ENCODE measurements at regions not wholly inside any gene's neighbourhood (a gene's known extent, or its start where the extent isn't known, plus 50 kb on each side); places are given as distances from the start of the nearest gene placed in this dataset.
A peak's percentile ranks its signal among the peaks of the same experiment; 100 is the strongest.

DNA sequence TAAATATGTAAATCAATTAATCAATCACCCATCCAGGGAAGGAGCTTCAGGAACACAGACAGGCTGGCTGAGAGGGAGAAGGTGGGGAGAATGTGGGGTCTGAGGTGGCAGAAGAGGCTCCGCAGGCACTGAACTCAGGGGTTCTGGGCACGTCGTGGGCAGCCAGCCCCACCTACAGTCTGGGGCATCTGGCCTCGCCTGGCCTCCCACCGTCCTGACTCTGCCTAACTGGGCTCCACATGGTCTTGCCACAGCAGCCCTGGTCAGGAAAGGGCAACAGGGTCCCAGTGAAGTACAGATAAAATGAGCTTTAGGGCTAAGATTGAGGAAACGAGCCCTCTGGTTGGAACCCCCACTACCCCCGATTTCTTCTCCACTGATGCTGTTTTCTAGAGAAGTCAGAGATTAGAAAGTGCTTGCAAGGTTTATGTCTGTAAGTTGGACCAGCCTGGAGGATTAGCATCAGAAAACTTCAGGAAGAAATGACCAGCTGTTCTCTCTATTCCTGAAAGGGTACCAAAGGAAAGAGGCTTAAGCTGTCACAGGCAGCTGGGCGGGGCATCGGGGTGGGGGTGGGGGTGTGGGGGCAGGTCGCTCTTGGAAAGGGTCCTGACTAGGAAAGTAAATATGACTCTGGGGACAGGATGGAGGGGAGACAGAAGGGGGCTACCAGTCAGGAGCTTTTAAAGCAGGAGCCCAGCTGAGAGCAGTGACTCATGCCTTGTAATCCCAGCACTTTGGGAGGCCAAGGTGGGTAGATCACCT, 261.7 kb downstream of the BUD13 start:
- no peak for TF ChIP-seq EP300 (IDR thresholded peaks at IDR 0.05)
- no peak for TF ChIP-seq POLR2AphosphoS5 (IDR thresholded peaks at IDR 0.05)
- TF ChIP-seq, protein P1, sequence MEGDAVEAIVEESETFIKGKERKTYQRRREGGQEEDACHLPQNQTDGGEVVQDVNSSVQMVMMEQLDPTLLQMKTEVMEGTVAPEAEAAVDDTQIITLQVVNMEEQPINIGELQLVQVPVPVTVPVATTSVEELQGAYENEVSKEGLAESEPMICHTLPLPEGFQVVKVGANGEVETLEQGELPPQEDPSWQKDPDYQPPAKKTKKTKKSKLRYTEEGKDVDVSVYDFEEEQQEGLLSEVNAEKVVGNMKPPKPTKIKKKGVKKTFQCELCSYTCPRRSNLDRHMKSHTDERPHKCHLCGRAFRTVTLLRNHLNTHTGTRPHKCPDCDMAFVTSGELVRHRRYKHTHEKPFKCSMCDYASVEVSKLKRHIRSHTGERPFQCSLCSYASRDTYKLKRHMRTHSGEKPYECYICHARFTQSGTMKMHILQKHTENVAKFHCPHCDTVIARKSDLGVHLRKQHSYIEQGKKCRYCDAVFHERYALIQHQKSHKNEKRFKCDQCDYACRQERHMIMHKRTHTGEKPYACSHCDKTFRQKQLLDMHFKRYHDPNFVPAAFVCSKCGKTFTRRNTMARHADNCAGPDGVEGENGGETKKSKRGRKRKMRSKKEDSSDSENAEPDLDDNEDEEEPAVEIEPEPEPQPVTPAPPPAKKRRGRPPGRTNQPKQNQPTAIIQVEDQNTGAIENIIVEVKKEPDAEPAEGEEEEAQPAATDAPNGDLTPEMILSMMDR (IDR thresholded peaks at IDR 0.05), result no peak
- TF ChIP-seq POLR2A (IDR thresholded peaks at IDR 0.05), result no peak
- H3K36me3 ChIP-seq, result no peaks in the 10 kb centered on the region
- no peaks in the 10 kb centered on the region for H3K9me3 ChIP-seq
- no peaks in the 10 kb centered on the region for H3K27me3 ChIP-seq
- WGBS, 2 donors, result 67 to 73% methylated on average over 10 of the region's 10 CpGs
- no peak overlapping the region for H3K27ac ChIP-seq
- peaks cover 0 to 12% (median 3%) of the 10 kb centered on the region in 4 donors for H3K4me1 ChIP-seq
- no peak overlapping the region for H3K4me3 ChIP-seq
- no peak for DNase-seq
- intact Hi-C loops (cut with DNase I), result no loop called here

- H3K9me3 ChIP-seq, result no peaks in the 10 kb centered on the region
- H3K27me3 ChIP-seq, result no peaks in the 10 kb centered on the region
- no peaks in the 10 kb centered on the region for H3K36me3 ChIP-seq
- no peak overlapping the region for H3K4me3 ChIP-seq
- WGBS, 2 donors, result 80% methylated on average over 4 of the region's 4 CpGs
- no peak for DNase-seq
- no peak overlapping the region for H3K27ac ChIP-seq
- no peak for TF ChIP-seq POLR2A (IDR thresholded peaks at IDR 0.05)
- no peak for TF ChIP-seq POLR2AphosphoS5 (IDR thresholded peaks at IDR 0.05)
- TF ChIP-seq, protein P1 (IDR thresholded peaks at IDR 0.05), result no peak
- TF ChIP-seq EP300 (IDR thresholded peaks at IDR 0.05), result no peak
- H3K4me1 ChIP-seq, result peaks cover 0 to 19% (median 3%) of the 10 kb centered on the region in 4 donors
- intact Hi-C loops (cut with DNase I), result no loop called here
Measured at GRCh38 chr11:116510166-116510565, 262.6 kb downstream of the BUD13 start.

- no peaks in the 10 kb centered on the region for H3K27me3 ChIP-seq
- intact Hi-C loops (cut with DNase I), result no loop called here
- no peaks in the 10 kb centered on the region for H3K36me3 ChIP-seq
- H3K4me1 ChIP-seq, result peaks cover 0 to 22% (median 3%) of the 10 kb centered on the region in 4 donors
- 50 to 53% methylated on average over 3 of the region's 3 CpGs for WGBS, 2 donors
- H3K27ac ChIP-seq, result no peak overlapping the region
- no peak overlapping the region for H3K4me3 ChIP-seq
- H3K9me3 ChIP-seq, result no peaks in the 10 kb centered on the region
- no peak for DNase-seq
- TF ChIP-seq, protein P1 (IDR thresholded peaks at IDR 0.05), result no peak
- TF ChIP-seq POLR2A (IDR thresholded peaks at IDR 0.05) (no peak), POLR2AphosphoS5 (IDR thresholded peaks at IDR 0.05) (peak in 2 of 4 donors; percentile 27 to 55)
Measured at GRCh38 chr11:116509551-116509950, 263.2 kb downstream of the BUD13 start.

- no peaks in the 10 kb centered on the region for H3K27me3 ChIP-seq
- TF ChIP-seq POLR2AphosphoS5 (IDR thresholded peaks at IDR 0.05), result no peak
- peaks cover 0 to 22% (median 3%) of the 10 kb centered on the region in 4 donors for H3K4me1 ChIP-seq
- no peaks in the 10 kb centered on the region for H3K36me3 ChIP-seq
- DNase-seq, result no peak
- H3K4me3 ChIP-seq, result no peak overlapping the region
- 55 to 71% methylated on average over 8 of the region's 8 CpGs for WGBS, 2 donors
- intact Hi-C loops (cut with DNase I), result no loop called here
- H3K9me3 ChIP-seq, result no peaks in the 10 kb centered on the region
- no peak overlapping the region for H3K27ac ChIP-seq
Measured at GRCh38 chr11:116507849-116508695, 264.7 kb downstream of the BUD13 start.

GRCh38 chr11:116507016-116507415, 265.8 kb downstream of the BUD13 start:
- no peaks in the 10 kb centered on the region for H3K27me3 ChIP-seq
- no peaks in the 10 kb centered on the region for H3K9me3 ChIP-seq
- no peak overlapping the region for H3K27ac ChIP-seq
- peaks cover 0 to 30% (median 3%) of the 10 kb centered on the region in 4 donors for H3K4me1 ChIP-seq
- intact Hi-C loops (cut with DNase I), result no loop called here
- no peak overlapping the region for H3K4me3 ChIP-seq
- 65 to 78% methylated on average over 4 of the region's 4 CpGs for WGBS, 2 donors
- TF ChIP-seq POLR2AphosphoS5 (IDR thresholded peaks at IDR 0.05) (no peak), EP300 (IDR thresholded peaks at IDR 0.05) (no peak), POLR2A (IDR thresholded peaks at IDR 0.05) (no peak)
- TF ChIP-seq, protein P1 (IDR thresholded peaks at IDR 0.05), result no peak
- DNase-seq, result no peak
- H3K36me3 ChIP-seq, result no peaks in the 10 kb centered on the region
